OCI-LY1 (cell line): ENCODE measurements at regions not wholly inside any gene's neighbourhood (a gene's known extent, or its start where the extent isn't known, plus 50 kb on each side); places are given as distances from the start of the nearest gene placed in this dataset.

ENCODE experiments used
- EZH2 ChIP-seq: fragments of 200-600 bp; sonication (generic), shearing (Covaris generic); IDR thresholded peaks from 2 replicates; pipeline ENCODE4 v1.8.0; 2017; ENCODE audit warnings: borderline replicate concordance, mixed run types, mild to moderate bottlenecking, antibody characterized with exemption, low read length, moderate library complexity, mixed read lengths
- TF ChIP-seq, protein P1 (sequence below): fragments of 200-600 bp; sonication (generic), shearing (Covaris generic); IDR thresholded peaks from 2 replicates; pipeline ENCODE4 v1.5.1; 2017; ENCODE audit warnings: mild to moderate bottlenecking, antibody characterized with exemption, low read length, moderate library complexity, mixed read lengths

DNA sequence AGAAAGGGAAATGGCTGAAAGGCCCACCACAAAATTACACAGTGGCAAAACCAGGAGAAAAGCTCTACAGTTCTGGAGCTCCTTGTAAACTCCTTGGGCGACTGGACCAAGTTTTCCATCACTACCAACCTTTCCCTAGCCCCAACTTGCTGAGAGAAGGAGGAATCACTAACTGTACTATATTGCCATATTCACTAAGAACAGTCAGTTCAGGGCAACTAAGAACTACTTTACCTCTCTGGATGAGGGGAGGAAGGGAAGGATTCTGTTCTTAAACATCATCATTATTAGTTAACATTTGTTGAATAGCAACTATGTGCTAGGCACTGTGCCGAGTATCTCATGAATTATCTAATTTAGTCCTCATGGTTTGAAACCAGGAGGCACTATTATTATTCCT lies 98.1 kb upstream of the SVIL start:
- TF ChIP-seq, protein P1, sequence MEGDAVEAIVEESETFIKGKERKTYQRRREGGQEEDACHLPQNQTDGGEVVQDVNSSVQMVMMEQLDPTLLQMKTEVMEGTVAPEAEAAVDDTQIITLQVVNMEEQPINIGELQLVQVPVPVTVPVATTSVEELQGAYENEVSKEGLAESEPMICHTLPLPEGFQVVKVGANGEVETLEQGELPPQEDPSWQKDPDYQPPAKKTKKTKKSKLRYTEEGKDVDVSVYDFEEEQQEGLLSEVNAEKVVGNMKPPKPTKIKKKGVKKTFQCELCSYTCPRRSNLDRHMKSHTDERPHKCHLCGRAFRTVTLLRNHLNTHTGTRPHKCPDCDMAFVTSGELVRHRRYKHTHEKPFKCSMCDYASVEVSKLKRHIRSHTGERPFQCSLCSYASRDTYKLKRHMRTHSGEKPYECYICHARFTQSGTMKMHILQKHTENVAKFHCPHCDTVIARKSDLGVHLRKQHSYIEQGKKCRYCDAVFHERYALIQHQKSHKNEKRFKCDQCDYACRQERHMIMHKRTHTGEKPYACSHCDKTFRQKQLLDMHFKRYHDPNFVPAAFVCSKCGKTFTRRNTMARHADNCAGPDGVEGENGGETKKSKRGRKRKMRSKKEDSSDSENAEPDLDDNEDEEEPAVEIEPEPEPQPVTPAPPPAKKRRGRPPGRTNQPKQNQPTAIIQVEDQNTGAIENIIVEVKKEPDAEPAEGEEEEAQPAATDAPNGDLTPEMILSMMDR = no peak
- no peak for TF ChIP-seq EZH2
